Mucosa of descending colon (tissue), 3 donors: ENCODE measurements at regions not wholly inside any gene's neighbourhood (a gene's known extent, or its start where the extent isn't known, plus 50 kb on each side); places are given as distances from the start of the nearest gene placed in this dataset.
"Not testable (repeated sequence)": the region's sequence is repeated elsewhere in the genome, so short reads cannot be mapped to it uniquely, and the experiment has no call there.

ENCODE experiments used
- ATAC-seq: fragments of 200-7000 bp; cut with Tn5 transposase; one replicate; pipeline ENCODE4 v1.9.1; 2020; ENCODE audit warnings: mild to moderate bottlenecking, moderate library complexity
- DNase-seq, 3 donors: peaks; one replicate each; pipeline ENCODE4 v3.0.0-alpha.2; 2020
- H3K36me3 ChIP-seq: fragments of 200-600 bp; one replicate; pipeline ENCODE4 v1.8.0; 2021; ENCODE audit warnings: low read depth, mild to moderate bottlenecking
- H3K4me1 ChIP-seq: fragments of 200-600 bp; one replicate; pipeline ENCODE4 v1.8.0; 2021; ENCODE audit warnings: low read depth, mild to moderate bottlenecking
- H3K4me3 ChIP-seq: fragments of 200-600 bp; one replicate; pipeline ENCODE4 v1.8.0; 2021; ENCODE audit warnings: mild to moderate bottlenecking
- H3K9me3 ChIP-seq: fragments of 200-600 bp; one replicate; pipeline ENCODE4 v1.8.0; 2021; ENCODE audit warnings: mild to moderate bottlenecking
- intact Hi-C, 2 donors: fragments of 100-400 bp; cut with DNase I in 1 of 2; cut with micrococcal nuclease in 1 of 2; formaldehyde crosslinking; loops; one replicate each; pipeline versions ENCODE4 v1.11.0 to v1.11.1; 2022; cut with DNase I, micrococcal nuclease
- TF ChIP-seq, protein P1 (sequence below): fragments of 200-600 bp; IDR thresholded peaks from one replicate; pipeline ENCODE4 v1.8.0; 2022; ENCODE audit warnings: antibody characterized with exemption, mild to moderate bottlenecking
- donor health status: DM: no; HTN: no; CAD: no; lungs with moderate emphysema.
- donor health status: DM: no; HTN: no; CAD: no.
- donor health status: DM: no; HTN: yes; CAD: no.

DNA sequence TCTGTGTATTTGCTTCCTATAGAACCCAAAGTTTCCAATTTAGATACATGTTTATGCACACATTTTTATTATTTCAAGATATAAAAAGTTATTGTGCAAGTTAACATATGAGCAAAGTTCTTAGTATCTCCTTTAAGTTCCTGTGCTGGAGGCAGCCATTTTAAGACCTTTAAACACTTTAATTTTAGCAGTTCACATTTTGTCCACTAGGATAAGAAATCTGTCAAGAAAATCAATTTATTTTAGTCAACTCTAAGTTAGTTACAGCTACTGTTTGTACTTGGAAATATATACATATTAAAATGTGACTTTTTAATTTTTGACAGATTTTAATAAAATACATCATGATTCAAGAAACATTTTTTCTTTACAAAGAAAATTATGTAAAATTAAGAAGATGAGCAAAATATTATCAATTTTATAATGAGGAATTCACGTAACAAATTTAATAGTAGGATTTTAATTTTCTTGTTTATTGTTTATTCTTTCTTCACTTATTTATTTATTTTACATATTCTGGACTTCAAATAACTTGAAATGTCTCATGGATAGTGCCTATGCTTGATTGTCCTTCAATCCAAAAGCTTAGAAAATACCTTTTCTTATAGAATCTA lies 402.6 kb upstream of the GBE1 start:
- TF ChIP-seq, protein P1, sequence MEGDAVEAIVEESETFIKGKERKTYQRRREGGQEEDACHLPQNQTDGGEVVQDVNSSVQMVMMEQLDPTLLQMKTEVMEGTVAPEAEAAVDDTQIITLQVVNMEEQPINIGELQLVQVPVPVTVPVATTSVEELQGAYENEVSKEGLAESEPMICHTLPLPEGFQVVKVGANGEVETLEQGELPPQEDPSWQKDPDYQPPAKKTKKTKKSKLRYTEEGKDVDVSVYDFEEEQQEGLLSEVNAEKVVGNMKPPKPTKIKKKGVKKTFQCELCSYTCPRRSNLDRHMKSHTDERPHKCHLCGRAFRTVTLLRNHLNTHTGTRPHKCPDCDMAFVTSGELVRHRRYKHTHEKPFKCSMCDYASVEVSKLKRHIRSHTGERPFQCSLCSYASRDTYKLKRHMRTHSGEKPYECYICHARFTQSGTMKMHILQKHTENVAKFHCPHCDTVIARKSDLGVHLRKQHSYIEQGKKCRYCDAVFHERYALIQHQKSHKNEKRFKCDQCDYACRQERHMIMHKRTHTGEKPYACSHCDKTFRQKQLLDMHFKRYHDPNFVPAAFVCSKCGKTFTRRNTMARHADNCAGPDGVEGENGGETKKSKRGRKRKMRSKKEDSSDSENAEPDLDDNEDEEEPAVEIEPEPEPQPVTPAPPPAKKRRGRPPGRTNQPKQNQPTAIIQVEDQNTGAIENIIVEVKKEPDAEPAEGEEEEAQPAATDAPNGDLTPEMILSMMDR: no peak
- no peaks in the 10 kb centered on the region for H3K4me1 ChIP-seq

DNA sequence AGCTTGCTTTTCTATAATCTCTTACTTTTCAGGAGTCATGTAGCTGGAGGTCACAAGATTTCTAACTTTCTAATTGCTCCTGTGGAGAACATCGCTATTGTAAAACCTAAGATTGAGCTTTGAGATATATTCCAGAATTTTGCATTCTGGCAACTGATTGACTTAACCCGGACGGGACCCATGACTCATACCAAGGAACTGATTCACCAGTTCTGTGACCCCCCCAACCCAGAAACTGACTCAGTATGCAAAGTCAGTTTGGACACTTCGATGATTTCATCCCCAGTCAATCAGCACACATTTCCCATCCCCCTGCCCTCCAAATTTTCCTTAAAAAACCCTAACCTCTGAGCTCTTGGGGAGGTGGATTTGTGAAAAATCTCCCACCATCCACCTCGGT lies 396.5 kb upstream of the GBE1 start:
- Histone ChIP-seq H3K4me1 (no peaks in the 10 kb centered on the region), H3K9me3 (no peaks in the 10 kb centered on the region), H3K4me3 (no peak overlapping the region), H3K36me3 (no peaks in the 10 kb centered on the region)
- ATAC-seq (no peak), DNase-seq (no peak)
- intact Hi-C loops: no loop called here
- TF ChIP-seq, protein P1: no peak

More for the DNA sequence above, 402.6 kb upstream of the GBE1 start:
- intact Hi-C loops: no loop called here
- H3K36me3 ChIP-seq: no peaks in the 10 kb centered on the region
- H3K9me3 ChIP-seq: no peaks in the 10 kb centered on the region
- DNase-seq (no peak), ATAC-seq (no peak)
- no peak overlapping the region for H3K4me3 ChIP-seq

DNA sequence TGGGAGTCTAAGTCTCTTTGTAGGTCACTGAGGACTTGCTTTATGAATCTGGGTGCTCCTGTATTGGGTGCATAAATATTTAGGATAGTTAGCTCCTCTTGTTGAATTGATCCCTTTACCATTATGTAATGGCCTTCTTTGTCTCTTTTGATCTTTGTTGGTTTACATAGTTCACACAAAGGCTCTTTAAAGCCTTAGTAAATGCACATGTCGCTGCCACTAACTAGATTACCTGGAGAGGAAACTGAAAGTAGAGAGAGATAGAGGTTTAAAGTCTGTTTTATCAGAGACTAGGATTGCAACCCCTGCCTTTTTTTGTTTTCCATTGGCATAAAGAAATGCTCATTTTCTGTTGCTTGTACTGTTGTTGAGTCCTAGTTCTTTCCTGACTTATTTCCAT lies 392.4 kb upstream of the GBE1 start:
- H3K4me1 ChIP-seq, ATAC-seq, H3K36me3 ChIP-seq, H3K9me3 ChIP-seq, H3K4me3 ChIP-seq, intact Hi-C loops, DNase-seq: not testable (repeated sequence)

- intact Hi-C loops: no loop called here
- H3K4me3 ChIP-seq: no peak overlapping the region
- no peaks in the 10 kb centered on the region for H3K4me1 ChIP-seq
- no peak for DNase-seq
- no peaks in the 10 kb centered on the region for H3K36me3 ChIP-seq
- no peak for ATAC-seq
- H3K9me3 ChIP-seq: no peaks in the 10 kb centered on the region
- TF ChIP-seq, protein P1: no peak
Measured at GRCh38 chr3:82145742-82146141, 384.3 kb upstream of the GBE1 start.

- intact Hi-C loops: no loop called here
- DNase-seq (no peak), ATAC-seq (no peak)
- no peaks in the 10 kb centered on the region for H3K36me3 ChIP-seq
- H3K9me3 ChIP-seq: no peaks in the 10 kb centered on the region
- TF ChIP-seq, protein P1: no peak
- H3K4me3 ChIP-seq: no peak overlapping the region
- H3K4me1 ChIP-seq: no peaks in the 10 kb centered on the region
Measured at GRCh38 chr3:82144811-82145210, 383.4 kb upstream of the GBE1 start.

- intact Hi-C loops: no loop called here
- Histone ChIP-seq H3K4me3 (no peak overlapping the region), H3K36me3 (no peaks in the 10 kb centered on the region), H3K4me1 (no peaks in the 10 kb centered on the region), H3K9me3 (no peaks in the 10 kb centered on the region)
- TF ChIP-seq, protein P1: no peak
- DNase-seq (no peak), ATAC-seq (no peak)
Measured at GRCh38 chr3:82143661-82144412, 382.4 kb upstream of the GBE1 start.
